KMS-11 (cell line): ENCODE measurements at regions not wholly inside any gene's neighbourhood (a gene's known extent, or its start where the extent isn't known, plus 50 kb on each side); places are given as distances from the start of the nearest gene placed in this dataset.

Experiments used
- H2AFZ ChIP-seq: fragments of 200-600 bp; sonication (generic); 2 replicates; pipeline ENCODE4 v1.6.1; 2016; ENCODE audit warnings: antibody characterized with exemption, mixed run types, low read depth
- H3K27ac ChIP-seq: fragments of 200-600 bp; sonication (generic); 2 replicates; pipeline ENCODE4 v1.6.1; 2016; ENCODE audit warnings: mild to moderate bottlenecking, mixed run types
- H3K27me3 ChIP-seq: fragments of 200-600 bp; sonication (generic); 2 replicates; pipeline ENCODE4 v1.6.1; 2017; ENCODE audit warnings: mild to moderate bottlenecking, low read depth, mixed run types, moderate library complexity; ENCODE audit not compliant: insufficient read depth
- H3K36me3 ChIP-seq: fragments of 200-600 bp; sonication (generic); 2 replicates; pipeline ENCODE4 v1.6.1; 2017; ENCODE audit warnings: mild to moderate bottlenecking, mixed run types; ENCODE audit not compliant: insufficient read depth
- H3K4me1 ChIP-seq: fragments of 200-600 bp; sonication (generic); 2 replicates; pipeline ENCODE4 v1.6.1; 2016; ENCODE audit warnings: mild to moderate bottlenecking, low read depth, mixed run types; ENCODE audit not compliant: poor library complexity, severe bottlenecking
- H3K4me2 ChIP-seq: fragments of 200-600 bp; sonication (generic); 2 replicates; pipeline ENCODE4 v1.7.0; 2016; ENCODE audit warnings: mild to moderate bottlenecking, mixed run types
- H3K4me3 ChIP-seq: fragments of 200-600 bp; sonication (generic); IDR thresholded peaks from 2 replicates; pipeline ENCODE4 v1.6.1; 2017; ENCODE audit warnings: low read depth, low read length, mixed read lengths; ENCODE audit not compliant: insufficient read depth
- H3K79me2 ChIP-seq: fragments of 200-600 bp; sonication (generic); 2 replicates; pipeline ENCODE4 v1.6.1; 2016; ENCODE audit warnings: low read depth, mixed run types; ENCODE audit not compliant: insufficient read depth
- H3K9ac ChIP-seq: fragments of 200-600 bp; sonication (generic); 2 replicates; pipeline ENCODE4 v1.6.1; 2016; ENCODE audit warnings: mild to moderate bottlenecking, mixed run types
- H4K20me1 ChIP-seq: fragments of 200-600 bp; sonication (generic); 2 replicates; pipeline ENCODE4 v1.6.1; 2016; ENCODE audit warnings: mild to moderate bottlenecking, mixed run types; ENCODE audit not compliant: insufficient read depth
- TF ChIP-seq, protein P1 (sequence below): fragments of 200-600 bp; sonication (generic); conservative IDR thresholded peaks from 2 replicates; pipeline ENCODE4 v1.6.1; 2017; ENCODE audit warnings: low read depth, mild to moderate bottlenecking, antibody characterized with exemption, low read length, moderate library complexity, mixed read lengths

GRCh38 chr2:11056614-11057013 is 98.7 kb upstream of the SLC66A3 start:
- no peak overlapping the region for H3K4me3 ChIP-seq
- H3K27ac ChIP-seq, result no peak overlapping the region
- H3K27me3 ChIP-seq, result no peaks in the 10 kb centered on the region
- no peaks in the 10 kb centered on the region for H4K20me1 ChIP-seq
- TF ChIP-seq, protein P1, sequence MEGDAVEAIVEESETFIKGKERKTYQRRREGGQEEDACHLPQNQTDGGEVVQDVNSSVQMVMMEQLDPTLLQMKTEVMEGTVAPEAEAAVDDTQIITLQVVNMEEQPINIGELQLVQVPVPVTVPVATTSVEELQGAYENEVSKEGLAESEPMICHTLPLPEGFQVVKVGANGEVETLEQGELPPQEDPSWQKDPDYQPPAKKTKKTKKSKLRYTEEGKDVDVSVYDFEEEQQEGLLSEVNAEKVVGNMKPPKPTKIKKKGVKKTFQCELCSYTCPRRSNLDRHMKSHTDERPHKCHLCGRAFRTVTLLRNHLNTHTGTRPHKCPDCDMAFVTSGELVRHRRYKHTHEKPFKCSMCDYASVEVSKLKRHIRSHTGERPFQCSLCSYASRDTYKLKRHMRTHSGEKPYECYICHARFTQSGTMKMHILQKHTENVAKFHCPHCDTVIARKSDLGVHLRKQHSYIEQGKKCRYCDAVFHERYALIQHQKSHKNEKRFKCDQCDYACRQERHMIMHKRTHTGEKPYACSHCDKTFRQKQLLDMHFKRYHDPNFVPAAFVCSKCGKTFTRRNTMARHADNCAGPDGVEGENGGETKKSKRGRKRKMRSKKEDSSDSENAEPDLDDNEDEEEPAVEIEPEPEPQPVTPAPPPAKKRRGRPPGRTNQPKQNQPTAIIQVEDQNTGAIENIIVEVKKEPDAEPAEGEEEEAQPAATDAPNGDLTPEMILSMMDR, result no peak
- no peaks in the 10 kb centered on the region for H3K79me2 ChIP-seq
- no peak overlapping the region for H2AFZ ChIP-seq
- no peak overlapping the region for H3K4me2 ChIP-seq
- H3K36me3 ChIP-seq, result no peaks in the 10 kb centered on the region
- H3K4me1 ChIP-seq, result no peaks in the 10 kb centered on the region
- H3K9ac ChIP-seq, result no peak overlapping the region

GRCh38 chr2:11057031-11057430 is 98.2 kb upstream of the SLC66A3 start:
- no peaks in the 10 kb centered on the region for H3K36me3 ChIP-seq
- H3K4me1 ChIP-seq, result no peaks in the 10 kb centered on the region
- H3K4me2 ChIP-seq, result no peak overlapping the region
- no peaks in the 10 kb centered on the region for H3K79me2 ChIP-seq
- H3K27ac ChIP-seq, result no peak overlapping the region
- no peak overlapping the region for H3K4me3 ChIP-seq
- H2AFZ ChIP-seq, result no peak overlapping the region
- TF ChIP-seq, protein P1, result no peak
- H3K27me3 ChIP-seq, result no peaks in the 10 kb centered on the region
- H4K20me1 ChIP-seq, result no peaks in the 10 kb centered on the region
- no peak overlapping the region for H3K9ac ChIP-seq

GRCh38 chr2:11058129-11058528 is 97.1 kb upstream of the SLC66A3 start:
- Histone ChIP-seq H3K27ac (no peak overlapping the region), H3K4me3 (no peak overlapping the region), H3K9ac (no peak overlapping the region), H3K79me2 (no peaks in the 10 kb centered on the region), H4K20me1 (no peaks in the 10 kb centered on the region), H3K4me1 (no peaks in the 10 kb centered on the region), H3K27me3 (no peaks in the 10 kb centered on the region), H2AFZ (no peak overlapping the region), H3K36me3 (no peaks in the 10 kb centered on the region), H3K4me2 (no peak overlapping the region)
- TF ChIP-seq, protein P1, result no peak

DNA sequence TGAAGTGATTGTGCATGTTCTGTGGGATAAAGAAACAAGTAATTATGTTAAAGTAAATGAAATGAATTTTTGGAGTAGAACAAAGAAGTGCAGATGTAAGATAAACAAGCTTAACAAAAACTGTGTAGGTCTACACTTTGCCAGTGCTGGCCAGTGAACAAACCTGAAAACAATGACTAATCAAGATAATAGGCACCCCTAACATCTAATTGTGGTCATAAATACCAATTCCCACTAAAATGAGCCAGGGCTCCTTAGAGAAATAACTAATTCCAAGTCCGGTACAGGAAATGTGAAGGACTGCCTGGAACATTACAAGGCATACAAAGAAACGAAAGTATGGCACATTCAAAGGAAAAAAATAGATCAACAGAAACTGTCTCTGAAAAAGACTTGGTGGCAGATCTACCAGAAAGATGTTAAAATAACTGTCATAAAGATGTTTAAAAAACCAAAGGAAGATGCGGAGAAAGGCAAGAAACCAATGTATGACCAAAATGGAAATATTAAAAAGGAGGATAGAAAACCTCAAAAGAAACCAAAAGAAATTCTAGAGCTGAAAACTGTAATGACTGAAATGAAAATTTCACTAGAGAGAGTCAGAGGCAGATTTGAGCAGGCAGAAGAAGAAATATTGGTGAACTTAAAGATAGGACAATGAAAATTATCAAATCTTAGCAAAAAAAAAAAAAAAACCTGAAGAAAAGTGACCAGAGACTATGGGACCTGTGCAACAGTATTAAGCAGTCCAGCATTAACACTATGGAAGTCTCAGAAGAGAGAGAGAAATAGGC is 94.7 kb upstream of the SLC66A3 start:
- H2AFZ ChIP-seq, result no peak overlapping the region
- no peaks in the 10 kb centered on the region for H3K36me3 ChIP-seq
- H3K27ac ChIP-seq, result no peak overlapping the region
- H3K4me1 ChIP-seq, result no peaks in the 10 kb centered on the region
- H3K27me3 ChIP-seq, result no peaks in the 10 kb centered on the region
- no peak overlapping the region for H3K4me3 ChIP-seq
- TF ChIP-seq, protein P1, result no peak
- no peaks in the 10 kb centered on the region for H3K79me2 ChIP-seq
- H3K9ac ChIP-seq, result no peak overlapping the region
- no peaks in the 10 kb centered on the region for H4K20me1 ChIP-seq
- no peak overlapping the region for H3K4me2 ChIP-seq
